ENCODE measurements at regions not wholly inside any gene's neighbourhood (a gene's known extent, or its start where the extent isn't known, plus 50 kb on each side); places are given as distances from the start of the nearest gene placed in this dataset.

- intact Hi-C loops (cut with micrococcal nuclease; ENCODE audit: unreplicated experiment): no loop called here
- Histone ChIP-seq H3K4me3 (replicated peaks in 1 of 3; ENCODE audit: insufficient read depth in 1 of 3, low read depth in 2 of 3, low read length in 3 of 3) (no peak overlapping the region), H3K4me2 (ENCODE audit: low read depth, low read length) (no peak overlapping the region), H3K4me1 (ENCODE audit: insufficient read depth, low read length) (no peaks in the 10 kb centered on the region), H3K9me3 (ENCODE audit: low read length) (0 out of 2 replicates have a peak, but pooled peaks cover 12% of the 10 kb centered on the region), H3K79me2 (ENCODE audit: insufficient read depth, low read length) (no peaks in the 10 kb centered on the region), H3K36me3 (replicated peaks in 1 of 2; ENCODE audit: control insufficient read depth in 1 of 2, insufficient read depth in 2 of 2, low read length in 2 of 2) (peaks cover 3 to 24% of the 10 kb centered on the region in 2 experiments), H3K27ac (ENCODE audit: extremely low read length, insufficient read depth, low read length) (no peak overlapping the region), H2AFZ (ENCODE audit: low read length) (no peak overlapping the region), H3K27me3 (ENCODE audit: control insufficient read depth in 1 of 2, insufficient read depth in 2 of 2, low read length in 2 of 2) (no peaks in the 10 kb centered on the region), H3K9ac (ENCODE audit: insufficient read depth, low read depth, low read length) (no peak overlapping the region), H4K20me1 (ENCODE audit: insufficient read depth, low read length) (no peaks in the 10 kb centered on the region)
- in situ Hi-C loops (cut with HindIII; ENCODE audit: extremely low pct_ligation_motif_present, low pct_unique_long_range_greater_than_20kb): no loop called here
- no peak for FAIRE-seq
- no peak for TF ChIP-seq ZSCAN30 (CRISPR knock-in tag; IDR thresholded peaks at IDR 0.05)
- no peak for TF ChIP-seq PLRG1 (conservative IDR thresholded peaks at IDR 0.05)
- TF ChIP-seq NFYB (CRISPR knock-in tag; IDR thresholded peaks at IDR 0.05): no peak
- TF ChIP-seq MTERF4 (CRISPR knock-in tag; IDR thresholded peaks at IDR 0.05): no peak
- POLR2A ChIA-PET: no interaction called here
- 48% methylated on average over 2 of the region's 2 CpGs for WGBS (ENCODE audit: low lambda C conversion rate)
- DNase-seq (ENCODE audit: low spot score): no peak
- no TSS peak for BruUV-seq (replicated peaks)
- ATAC-seq: no peak
- CTCF ChIA-PET (ENCODE audit: low intra/inter-chr PET ratio, low total read pairs): no interaction called here
Observed at GRCh38 chr17:21539146-21539545, 153.2 kb upstream of the KCNJ18 start.

GRCh38 chr17:21540502-21540901 is 151.8 kb upstream of the KCNJ18 start:
- FAIRE-seq (no peak), DNase-seq (ENCODE audit: low spot score) (no peak), ATAC-seq (no peak)
- H3K4me1 ChIP-seq (ENCODE audit: insufficient read depth, low read length): no peaks in the 10 kb centered on the region
- no peak overlapping the region for H3K9ac ChIP-seq (ENCODE audit: insufficient read depth, low read depth, low read length)
- intact Hi-C loops (cut with micrococcal nuclease; ENCODE audit: unreplicated experiment) (no loop called here), in situ Hi-C loops (cut with HindIII; ENCODE audit: extremely low pct_ligation_motif_present, low pct_unique_long_range_greater_than_20kb) (no loop called here)
- 0 out of 2 replicates have a peak, but pooled peaks cover 12% of the 10 kb centered on the region for H3K9me3 ChIP-seq (ENCODE audit: low read length)
- no peak overlapping the region for H3K4me3 ChIP-seq (replicated peaks in 1 of 3; ENCODE audit: insufficient read depth in 1 of 3, low read depth in 2 of 3, low read length in 3 of 3)
- TF ChIP-seq E2F2 (CRISPR knock-in tag; IDR thresholded peaks at IDR 0.05; ENCODE audit: borderline replicate concordance) (no peak), ZNF713 (CRISPR knock-in tag; IDR thresholded peaks at IDR 0.05) (no peak), CENPX (CRISPR knock-in tag; IDR thresholded peaks at IDR 0.05) (no peak), RFX1 (IDR thresholded peaks at IDR 0.05) (no peak), ZBTB42 (CRISPR knock-in tag; IDR thresholded peaks at IDR 0.05) (no peak), STAG1 (CRISPR knock-in tag; IDR thresholded peaks at IDR 0.05) (no peak), GTF3A (CRISPR knock-in tag; conservative IDR thresholded peaks at IDR 0.05) (no peak), ZSCAN5A (CRISPR knock-in tag; IDR thresholded peaks at IDR 0.05; ENCODE audit: borderline replicate concordance) (no peak), IKZF5 (CRISPR knock-in tag; IDR thresholded peaks at IDR 0.05) (no peak), RFXAP (CRISPR knock-in tag; IDR thresholded peaks at IDR 0.05; ENCODE audit: borderline replicate concordance) (no peak)
- ChIA-PET CTCF (ENCODE audit: low intra/inter-chr PET ratio, low total read pairs) (no interaction called here), POLR2A (no interaction called here)
- no peaks in the 10 kb centered on the region for H3K27me3 ChIP-seq (ENCODE audit: control insufficient read depth in 1 of 2, insufficient read depth in 2 of 2, low read length in 2 of 2)
- no peaks in the 10 kb centered on the region for H3K79me2 ChIP-seq (ENCODE audit: insufficient read depth, low read length)
- WGBS (ENCODE audit: low lambda C conversion rate): 97% methylated on average over 5 of the region's 5 CpGs
- no peak overlapping the region for H3K27ac ChIP-seq (ENCODE audit: extremely low read length, insufficient read depth, low read length)
- BruUV-seq (replicated peaks): no TSS peak
- H3K36me3 ChIP-seq (replicated peaks in 1 of 2; ENCODE audit: control insufficient read depth in 1 of 2, insufficient read depth in 2 of 2, low read length in 2 of 2): peaks cover 1 to 14% of the 10 kb centered on the region in 2 experiments; a peak in 2 of 5 replicates
- no peak overlapping the region for H3K4me2 ChIP-seq (ENCODE audit: low read depth, low read length)
- no peak overlapping the region for H2AFZ ChIP-seq (ENCODE audit: low read length)
- no peaks in the 10 kb centered on the region for H4K20me1 ChIP-seq (ENCODE audit: insufficient read depth, low read length)

Data from HepG2 (cell line).